Ishikawa (cell line): ENCODE measurements at regions not wholly inside any gene's neighbourhood (a gene's known extent, or its start where the extent isn't known, plus 50 kb on each side); places are given as distances from the start of the nearest gene placed in this dataset.

Source experiments
- CEBPB ChIP-seq: IDR thresholded peaks from 2 replicates; pipeline ENCODE4 v1.6.1; 2012
- CREB1 ChIP-seq: IDR thresholded peaks from 2 replicates; pipeline ENCODE4 v1.6.1; 2012; ENCODE audit warnings: low read depth
- EGR1 ChIP-seq: IDR thresholded peaks from 2 replicates; pipeline ENCODE4 v1.6.1; 2012
- EP300 ChIP-seq: IDR thresholded peaks from 2 replicates; pipeline ENCODE4 v1.6.1; 2012; ENCODE audit warnings: borderline replicate concordance
- FOXM1 ChIP-seq: IDR thresholded peaks from 2 replicates; pipeline ENCODE4 v1.6.1; 2012; ENCODE audit warnings: low read depth, borderline replicate concordance
- NFIC ChIP-seq: IDR thresholded peaks from 2 replicates; pipeline ENCODE4 v1.6.1; 2012
- RAD21 ChIP-seq: IDR thresholded peaks from 2 replicates; pipeline ENCODE4 v1.6.1; 2012; ENCODE audit warnings: low read depth
- TAF1 ChIP-seq: IDR thresholded peaks from 2 replicates; pipeline ENCODE4 v1.6.1; 2012; ENCODE audit warnings: low read depth, mild to moderate bottlenecking
- TCF12 ChIP-seq: IDR thresholded peaks from 2 replicates; pipeline ENCODE4 v1.6.1; 2012; ENCODE audit warnings: low read depth
- TEAD4 ChIP-seq: IDR thresholded peaks from 2 replicates; pipeline ENCODE4 v1.6.1; 2012
- YY1 ChIP-seq: IDR thresholded peaks from 2 replicates; pipeline ENCODE4 v1.6.1; 2012; ENCODE audit warnings: low read depth
- ZBTB7A ChIP-seq: IDR thresholded peaks from 2 replicates; pipeline ENCODE4 v1.6.1; 2012; ENCODE audit warnings: low read depth
- TF ChIP-seq, protein P1 (sequence below): IDR thresholded peaks from 2 replicates; pipeline ENCODE4 v1.6.1; 2012
- TF ChIP-seq, protein P2 (sequence below): IDR thresholded peaks from 2 replicates; pipeline ENCODE4 v1.6.1; 2012
- TF ChIP-seq, protein P3 (sequence below): IDR thresholded peaks from 2 replicates; pipeline ENCODE4 v1.6.1; 2012; ENCODE audit warnings: low read depth, mild to moderate bottlenecking

DNA sequence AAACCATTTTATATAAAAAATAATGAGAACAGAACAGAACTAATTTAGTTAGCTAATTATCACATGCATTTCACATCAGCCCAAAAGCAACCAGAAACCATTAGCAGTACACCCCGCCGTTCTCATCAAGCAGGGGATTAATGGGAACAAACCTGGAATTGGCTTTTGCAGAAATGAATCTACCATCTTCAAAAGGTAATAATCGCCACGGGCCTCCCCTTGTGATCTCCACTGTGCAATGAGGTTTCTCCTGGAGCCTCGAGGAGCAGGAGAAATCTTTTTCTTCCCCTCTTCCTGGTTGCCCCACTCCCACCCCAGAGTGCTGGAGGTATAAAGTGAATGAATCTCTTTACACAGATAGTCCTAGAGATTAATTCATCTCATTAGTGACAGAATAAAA lies 1003.5 kb downstream of the AGBL1 start:
- TF ChIP-seq FOXM1 (no peak), CEBPB (no peak), ZBTB7A (no peak), RAD21 (no peak), CREB1 (no peak), TCF12 (no peak), TEAD4 (no peak), EGR1 (no peak), TAF1 (no peak), YY1 (no peak), NFIC (no peak), EP300 (no peak)
- TF ChIP-seq, protein P1, sequence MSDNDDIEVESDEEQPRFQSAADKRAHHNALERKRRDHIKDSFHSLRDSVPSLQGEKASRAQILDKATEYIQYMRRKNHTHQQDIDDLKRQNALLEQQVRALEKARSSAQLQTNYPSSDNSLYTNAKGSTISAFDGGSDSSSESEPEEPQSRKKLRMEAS, result no peak
- TF ChIP-seq, protein P2, sequence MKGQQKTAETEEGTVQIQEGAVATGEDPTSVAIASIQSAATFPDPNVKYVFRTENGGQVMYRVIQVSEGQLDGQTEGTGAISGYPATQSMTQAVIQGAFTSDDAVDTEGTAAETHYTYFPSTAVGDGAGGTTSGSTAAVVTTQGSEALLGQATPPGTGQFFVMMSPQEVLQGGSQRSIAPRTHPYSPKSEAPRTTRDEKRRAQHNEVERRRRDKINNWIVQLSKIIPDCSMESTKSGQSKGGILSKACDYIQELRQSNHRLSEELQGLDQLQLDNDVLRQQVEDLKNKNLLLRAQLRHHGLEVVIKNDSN, result no peak
- TF ChIP-seq, protein P3, sequence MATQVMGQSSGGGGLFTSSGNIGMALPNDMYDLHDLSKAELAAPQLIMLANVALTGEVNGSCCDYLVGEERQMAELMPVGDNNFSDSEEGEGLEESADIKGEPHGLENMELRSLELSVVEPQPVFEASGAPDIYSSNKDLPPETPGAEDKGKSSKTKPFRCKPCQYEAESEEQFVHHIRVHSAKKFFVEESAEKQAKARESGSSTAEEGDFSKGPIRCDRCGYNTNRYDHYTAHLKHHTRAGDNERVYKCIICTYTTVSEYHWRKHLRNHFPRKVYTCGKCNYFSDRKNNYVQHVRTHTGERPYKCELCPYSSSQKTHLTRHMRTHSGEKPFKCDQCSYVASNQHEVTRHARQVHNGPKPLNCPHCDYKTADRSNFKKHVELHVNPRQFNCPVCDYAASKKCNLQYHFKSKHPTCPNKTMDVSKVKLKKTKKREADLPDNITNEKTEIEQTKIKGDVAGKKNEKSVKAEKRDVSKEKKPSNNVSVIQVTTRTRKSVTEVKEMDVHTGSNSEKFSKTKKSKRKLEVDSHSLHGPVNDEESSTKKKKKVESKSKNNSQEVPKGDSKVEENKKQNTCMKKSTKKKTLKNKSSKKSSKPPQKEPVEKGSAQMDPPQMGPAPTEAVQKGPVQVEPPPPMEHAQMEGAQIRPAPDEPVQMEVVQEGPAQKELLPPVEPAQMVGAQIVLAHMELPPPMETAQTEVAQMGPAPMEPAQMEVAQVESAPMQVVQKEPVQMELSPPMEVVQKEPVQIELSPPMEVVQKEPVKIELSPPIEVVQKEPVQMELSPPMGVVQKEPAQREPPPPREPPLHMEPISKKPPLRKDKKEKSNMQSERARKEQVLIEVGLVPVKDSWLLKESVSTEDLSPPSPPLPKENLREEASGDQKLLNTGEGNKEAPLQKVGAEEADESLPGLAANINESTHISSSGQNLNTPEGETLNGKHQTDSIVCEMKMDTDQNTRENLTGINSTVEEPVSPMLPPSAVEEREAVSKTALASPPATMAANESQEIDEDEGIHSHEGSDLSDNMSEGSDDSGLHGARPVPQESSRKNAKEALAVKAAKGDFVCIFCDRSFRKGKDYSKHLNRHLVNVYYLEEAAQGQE, result no peak

DNA sequence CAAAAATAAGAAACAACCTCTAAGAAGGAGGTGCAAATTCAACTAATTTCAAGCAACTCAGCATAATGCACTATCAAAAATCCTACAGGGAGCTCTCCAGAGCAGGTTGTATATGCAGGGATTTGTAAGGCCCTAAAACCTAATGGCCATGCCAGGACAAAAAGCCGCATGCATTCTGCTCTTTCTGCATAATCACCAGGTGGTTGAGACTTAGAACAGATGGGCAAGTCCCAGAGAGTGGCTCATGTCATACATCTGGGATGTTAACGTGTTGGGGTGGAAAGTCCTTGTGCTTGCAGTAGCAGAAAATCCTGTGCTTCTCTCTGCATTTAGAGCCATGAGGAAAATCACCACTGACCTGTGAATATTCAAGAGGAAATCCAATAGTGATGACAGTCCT lies 1002.9 kb downstream of the AGBL1 start:
- TF ChIP-seq RAD21, result no peak

DNA sequence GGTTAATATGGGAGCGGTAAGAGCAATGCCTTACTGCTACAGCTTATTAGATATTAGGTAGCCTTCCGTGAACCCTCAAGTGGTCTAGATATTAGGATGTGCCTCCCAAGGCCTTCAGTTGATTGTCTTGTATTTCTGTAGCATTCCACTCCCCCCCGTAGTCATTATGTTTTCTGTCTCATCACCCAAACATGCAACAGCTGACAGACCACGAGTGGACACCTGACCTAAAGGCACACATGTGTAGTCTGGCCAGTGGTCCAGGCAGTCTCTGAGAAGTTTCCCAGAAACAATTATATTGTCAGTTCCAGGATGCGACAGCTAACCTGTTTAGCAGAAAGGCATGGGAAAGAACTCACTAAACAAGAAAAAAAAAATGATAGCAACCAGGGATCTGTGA lies 1000.9 kb downstream of the AGBL1 start:
- TF ChIP-seq FOXM1, result no peak
